Neural progenitor cell (in vitro differentiated cells): ENCODE measurements at regions not wholly inside any gene's neighbourhood (a gene's known extent, or its start where the extent isn't known, plus 50 kb on each side); places are given as distances from the start of the nearest gene placed in this dataset.

Experiments used
- DNase-seq: peaks from one replicate; pipeline ENCODE4 v3.0.0-alpha.2; 2016; ENCODE audit warnings: low spot score
- H2AFZ ChIP-seq: fragments of 200-600 bp; sonication (generic); replicated peaks from 2 replicates; pipeline ENCODE4 v1.6.1; 2016; ENCODE audit warnings: antibody characterized with exemption
- H3F3A ChIP-seq: fragments of 200-600 bp; sonication (generic); 2 replicates; pipeline ENCODE4 v1.6.1; 2016; ENCODE audit warnings: antibody characterized with exemption, low read depth
- H3K27ac ChIP-seq: fragments of 200-600 bp; sonication (generic); 2 replicates; pipeline ENCODE4 v1.5.1; 2016; ENCODE audit warnings: mild to moderate bottlenecking
- H3K27me3 ChIP-seq: fragments of 200-600 bp; sonication (generic); 2 replicates; pipeline ENCODE4 v1.6.1; 2016; ENCODE audit warnings: mild to moderate bottlenecking, moderate library complexity
- H3K36me3 ChIP-seq: fragments of 200-600 bp; sonication (generic); 2 replicates; pipeline ENCODE4 v1.5.1; 2016
- H3K4me1 ChIP-seq: fragments of 200-600 bp; sonication (generic); 2 replicates; pipeline ENCODE4 v1.6.1; 2016; ENCODE audit warnings: mixed run types
- H3K4me2 ChIP-seq: fragments of 200-600 bp; sonication (generic); 2 replicates; pipeline ENCODE4 v1.6.1; 2016
- H3K4me3 ChIP-seq: fragments of 200-600 bp; sonication (generic); 2 replicates; pipeline ENCODE4 v1.5.1; 2016
- H3K79me2 ChIP-seq: fragments of 200-600 bp; sonication (generic); 2 replicates; pipeline ENCODE4 v1.6.1; 2016; ENCODE audit warnings: low read depth
- H3K9ac ChIP-seq: fragments of 200-600 bp; sonication (generic); 2 replicates; pipeline ENCODE4 v1.6.1; 2016
- H3K9me3 ChIP-seq: fragments of 200-600 bp; sonication (generic); 2 replicates; pipeline ENCODE4 v1.5.1; 2016; ENCODE audit warnings: low read depth
- H4K20me1 ChIP-seq: fragments of 200-600 bp; sonication (generic); 2 replicates; pipeline ENCODE4 v1.6.1; 2016; ENCODE audit warnings: low read depth
- H3K27ac Mint-ChIP-seq: 3 replicates; pipeline ENCODE4 v1.8.0; 2021; ENCODE audit warnings: mixed read lengths
- H3K27me3 Mint-ChIP-seq: 2 replicates; pipeline ENCODE4 v1.8.0; 2022; ENCODE audit warnings: low read depth, mild to moderate bottlenecking, inconsistent platforms, moderate library complexity, mixed read lengths; ENCODE audit not compliant: insufficient read depth
- H3K36me3 Mint-ChIP-seq: 3 replicates; pipeline ENCODE4 v1.8.0; 2021; ENCODE audit warnings: mixed read lengths
- H3K4me1 Mint-ChIP-seq: 3 replicates; pipeline ENCODE4 v1.8.0; 2021; ENCODE audit warnings: mixed read lengths
- H3K4me3 Mint-ChIP-seq: 3 replicates; pipeline ENCODE4 v1.8.0; 2021; ENCODE audit warnings: mild to moderate bottlenecking, moderate library complexity, mixed read lengths
- H3K9me3 Mint-ChIP-seq: 3 replicates; pipeline ENCODE4 v1.8.0; 2020; ENCODE audit warnings: mixed read lengths
- EZH2 ChIP-seq: fragments of 200-600 bp; sonication (generic); IDR thresholded peaks from 2 replicates; pipeline ENCODE4 v1.6.1; 2017; ENCODE audit warnings: antibody characterized with exemption, mild to moderate bottlenecking, moderate library complexity
- EZH2phosphoT487 ChIP-seq: fragments of 200-600 bp; sonication (generic); IDR thresholded peaks from 2 replicates; pipeline ENCODE4 v1.6.1; 2017; ENCODE audit warnings: antibody characterized with exemption
- TF ChIP-seq, protein P1 (sequence below): fragments of 200-600 bp; sonication (generic); IDR thresholded peaks from 2 replicates; pipeline ENCODE4 v1.5.1; 2017; ENCODE audit warnings: antibody characterized with exemption, mild to moderate bottlenecking

DNA sequence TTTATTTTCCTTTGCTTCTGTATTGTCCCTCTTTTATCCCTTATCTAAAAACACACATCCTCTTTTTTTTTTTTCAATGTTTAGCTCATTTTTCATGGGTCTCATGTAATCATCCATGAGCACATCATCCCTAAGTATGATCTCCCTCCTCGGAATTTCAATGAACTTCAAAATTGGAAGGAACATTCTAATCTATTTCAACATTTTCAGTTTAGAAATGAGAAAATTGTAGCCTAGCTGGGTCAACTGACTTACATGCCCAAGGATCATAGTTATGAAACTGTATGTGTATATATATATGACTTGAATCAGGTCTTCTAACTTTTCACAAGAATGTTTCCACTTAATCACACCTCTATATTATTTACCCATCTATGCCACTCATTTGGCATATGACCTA is 77.7 kb downstream of the TUSC1 start:
- Histone ChIP-seq H3K4me2 (no peak overlapping the region), H3K9ac (no peak overlapping the region), H3K4me3 (no peak overlapping the region), H3K27ac (no peak overlapping the region), H3K9me3 (peaks cover 6% of the 10 kb centered on the region), H3K4me1 (peaks cover 13% of the 10 kb centered on the region), H4K20me1 (no peaks in the 10 kb centered on the region), H3K27me3 (no peaks in the 10 kb centered on the region), H2AFZ (no peak overlapping the region), H3K79me2 (no peaks in the 10 kb centered on the region), H3K36me3 (no peaks in the 10 kb centered on the region), H3F3A (no peaks in the 10 kb centered on the region)
- Mint-ChIP-seq H3K4me3 (no peak overlapping the region), H3K36me3 (no peaks in the 10 kb centered on the region), H3K4me1 (no peaks in the 10 kb centered on the region), H3K27ac (no peak overlapping the region), H3K9me3 (no peaks in the 10 kb centered on the region), H3K27me3 (no peaks in the 10 kb centered on the region)
- no peak for DNase-seq
- TF ChIP-seq EZH2phosphoT487 (no peak), EZH2 (no peak)
- TF ChIP-seq, protein P1, sequence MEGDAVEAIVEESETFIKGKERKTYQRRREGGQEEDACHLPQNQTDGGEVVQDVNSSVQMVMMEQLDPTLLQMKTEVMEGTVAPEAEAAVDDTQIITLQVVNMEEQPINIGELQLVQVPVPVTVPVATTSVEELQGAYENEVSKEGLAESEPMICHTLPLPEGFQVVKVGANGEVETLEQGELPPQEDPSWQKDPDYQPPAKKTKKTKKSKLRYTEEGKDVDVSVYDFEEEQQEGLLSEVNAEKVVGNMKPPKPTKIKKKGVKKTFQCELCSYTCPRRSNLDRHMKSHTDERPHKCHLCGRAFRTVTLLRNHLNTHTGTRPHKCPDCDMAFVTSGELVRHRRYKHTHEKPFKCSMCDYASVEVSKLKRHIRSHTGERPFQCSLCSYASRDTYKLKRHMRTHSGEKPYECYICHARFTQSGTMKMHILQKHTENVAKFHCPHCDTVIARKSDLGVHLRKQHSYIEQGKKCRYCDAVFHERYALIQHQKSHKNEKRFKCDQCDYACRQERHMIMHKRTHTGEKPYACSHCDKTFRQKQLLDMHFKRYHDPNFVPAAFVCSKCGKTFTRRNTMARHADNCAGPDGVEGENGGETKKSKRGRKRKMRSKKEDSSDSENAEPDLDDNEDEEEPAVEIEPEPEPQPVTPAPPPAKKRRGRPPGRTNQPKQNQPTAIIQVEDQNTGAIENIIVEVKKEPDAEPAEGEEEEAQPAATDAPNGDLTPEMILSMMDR = no peak

DNA sequence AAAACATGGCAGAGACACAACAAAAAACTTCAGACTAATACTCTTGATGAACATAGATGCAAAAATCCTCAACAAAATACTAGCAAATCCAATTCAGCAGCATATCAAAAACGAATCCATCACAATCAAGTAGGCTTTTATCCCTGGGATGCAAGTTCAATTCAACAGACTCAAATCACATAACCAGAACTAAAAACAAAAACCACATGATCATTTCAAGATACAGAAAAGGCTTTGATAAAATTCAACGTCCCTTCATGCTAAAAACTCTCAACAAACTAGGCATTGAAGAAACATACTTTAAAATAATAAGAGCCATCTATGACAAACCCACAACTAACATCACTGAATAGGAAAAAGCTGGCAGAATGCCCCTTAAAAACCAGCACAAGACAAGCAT is 93.6 kb downstream of the TUSC1 start:
- Histone ChIP-seq H3K27ac (no peak overlapping the region), H4K20me1 (no peaks in the 10 kb centered on the region), H2AFZ (no peak overlapping the region), H3F3A (no peaks in the 10 kb centered on the region), H3K9ac (no peak overlapping the region), H3K4me2 (no peak overlapping the region), H3K9me3 (no peaks in the 10 kb centered on the region), H3K36me3 (no peaks in the 10 kb centered on the region), H3K4me3 (no peak overlapping the region), H3K4me1 (no peaks in the 10 kb centered on the region), H3K27me3 (no peaks in the 10 kb centered on the region), H3K79me2 (no peaks in the 10 kb centered on the region)
- Mint-ChIP-seq H3K4me3 (no peak overlapping the region), H3K27me3 (no peaks in the 10 kb centered on the region), H3K27ac (no peak overlapping the region), H3K36me3 (no peaks in the 10 kb centered on the region), H3K4me1 (no peaks in the 10 kb centered on the region), H3K9me3 (no peaks in the 10 kb centered on the region)
- no peak for DNase-seq
- TF ChIP-seq EZH2 = no peak
- TF ChIP-seq EZH2phosphoT487 = no peak
- TF ChIP-seq, protein P1 = no peak

DNA sequence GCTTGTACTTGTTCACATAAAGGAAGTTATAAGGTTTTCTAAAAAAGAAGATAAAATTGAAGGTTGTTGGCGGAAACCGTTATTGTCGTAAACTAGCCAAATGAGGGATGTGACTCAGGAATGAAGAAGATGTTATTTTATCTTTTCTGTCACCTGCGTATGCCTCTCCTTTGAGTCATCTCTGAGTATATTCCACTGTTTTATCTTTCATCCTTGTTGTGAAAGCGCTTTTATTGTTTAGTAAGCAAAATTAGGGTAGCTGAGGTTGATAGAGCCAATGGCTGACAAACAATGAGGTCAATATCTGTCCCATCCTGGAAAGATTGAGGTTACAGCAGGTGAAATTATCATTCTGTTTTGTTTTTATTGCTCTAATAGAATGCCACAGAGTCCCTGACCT is 105.0 kb downstream of the TUSC1 start:
- H3K27me3 Mint-ChIP-seq = no peaks in the 10 kb centered on the region
- peaks cover 9% of the 10 kb centered on the region for H3K4me1 ChIP-seq
- no peaks in the 10 kb centered on the region for H3K36me3 Mint-ChIP-seq
- no peak overlapping the region for H3K9ac ChIP-seq
- no peak overlapping the region for H3K4me3 Mint-ChIP-seq
- DNase-seq = no peak
- no peaks in the 10 kb centered on the region for H3F3A ChIP-seq
- H3K27ac Mint-ChIP-seq = no peak overlapping the region
- H3K4me2 ChIP-seq = no peak overlapping the region
- no peaks in the 10 kb centered on the region for H3K36me3 ChIP-seq
- H3K4me3 ChIP-seq = no peak overlapping the region
- no peak overlapping the region for H3K27ac ChIP-seq
- H3K27me3 ChIP-seq = no peaks in the 10 kb centered on the region
- H3K9me3 ChIP-seq = no peaks in the 10 kb centered on the region
- H2AFZ ChIP-seq = no peak overlapping the region
- no peaks in the 10 kb centered on the region for H4K20me1 ChIP-seq
- peaks cover 2% of the 10 kb centered on the region for H3K4me1 Mint-ChIP-seq
- no peaks in the 10 kb centered on the region for H3K9me3 Mint-ChIP-seq
- TF ChIP-seq, protein P1 = no peak
- TF ChIP-seq EZH2phosphoT487 (no peak), EZH2 (no peak)
- no peaks in the 10 kb centered on the region for H3K79me2 ChIP-seq

DNA sequence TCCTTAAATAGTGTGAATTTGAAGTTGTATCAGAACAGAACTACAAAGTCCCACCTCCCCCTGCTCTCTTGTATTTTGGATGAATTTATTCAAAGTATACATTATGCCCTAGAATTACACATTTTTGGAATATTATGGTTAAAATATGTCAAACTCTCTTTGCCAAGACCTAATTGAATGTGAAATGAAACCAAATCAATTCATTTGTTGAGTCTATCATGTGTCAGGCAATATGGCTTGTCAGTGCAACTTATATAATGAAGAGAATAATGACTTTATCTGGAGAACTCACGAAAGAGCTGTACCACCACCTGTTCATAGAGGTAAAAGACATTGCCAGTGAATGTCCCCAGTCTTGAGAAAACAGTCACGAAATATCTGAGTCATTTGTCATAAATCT is 106.8 kb downstream of the TUSC1 start:
- Histone ChIP-seq H3K9ac (no peak overlapping the region), H3K9me3 (no peaks in the 10 kb centered on the region), H3K27ac (no peak overlapping the region), H3K36me3 (no peaks in the 10 kb centered on the region), H2AFZ (no peak overlapping the region), H3K79me2 (no peaks in the 10 kb centered on the region), H4K20me1 (no peaks in the 10 kb centered on the region), H3F3A (no peaks in the 10 kb centered on the region), H3K4me2 (no peak overlapping the region), H3K27me3 (no peaks in the 10 kb centered on the region), H3K4me1 (peaks cover 9% of the 10 kb centered on the region), H3K4me3 (no peak overlapping the region)
- Mint-ChIP-seq H3K27ac (no peak overlapping the region), H3K36me3 (no peaks in the 10 kb centered on the region), H3K4me1 (peaks cover 2% of the 10 kb centered on the region), H3K9me3 (no peaks in the 10 kb centered on the region), H3K4me3 (no peak overlapping the region), H3K27me3 (no peaks in the 10 kb centered on the region)
- no peak for DNase-seq
- TF ChIP-seq, protein P1 = no peak
- TF ChIP-seq EZH2 = no peak
- TF ChIP-seq EZH2phosphoT487 = no peak
